ENCODE measurements at regions not wholly inside any gene's neighbourhood (a gene's known extent, or its start where the extent isn't known, plus 50 kb on each side); places are given as distances from the start of the nearest gene placed in this dataset.

DNA sequence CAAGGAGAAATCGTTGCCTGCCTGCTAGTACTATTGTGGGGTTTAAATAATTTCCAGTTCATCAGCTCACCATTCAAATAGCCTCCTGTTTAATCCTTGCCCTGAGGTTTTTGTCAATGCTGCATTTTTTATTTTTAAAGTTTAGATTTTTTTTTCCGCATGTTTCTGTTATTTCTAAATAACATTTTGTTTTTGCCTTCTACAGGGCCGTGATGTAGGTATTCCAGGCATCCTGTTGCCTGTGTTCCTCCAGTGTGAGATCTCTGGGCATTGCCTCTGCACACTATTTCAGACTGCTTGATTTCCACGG, 124.3 kb downstream of the HSD17B3 start:
- TF ChIP-seq, protein P1, sequence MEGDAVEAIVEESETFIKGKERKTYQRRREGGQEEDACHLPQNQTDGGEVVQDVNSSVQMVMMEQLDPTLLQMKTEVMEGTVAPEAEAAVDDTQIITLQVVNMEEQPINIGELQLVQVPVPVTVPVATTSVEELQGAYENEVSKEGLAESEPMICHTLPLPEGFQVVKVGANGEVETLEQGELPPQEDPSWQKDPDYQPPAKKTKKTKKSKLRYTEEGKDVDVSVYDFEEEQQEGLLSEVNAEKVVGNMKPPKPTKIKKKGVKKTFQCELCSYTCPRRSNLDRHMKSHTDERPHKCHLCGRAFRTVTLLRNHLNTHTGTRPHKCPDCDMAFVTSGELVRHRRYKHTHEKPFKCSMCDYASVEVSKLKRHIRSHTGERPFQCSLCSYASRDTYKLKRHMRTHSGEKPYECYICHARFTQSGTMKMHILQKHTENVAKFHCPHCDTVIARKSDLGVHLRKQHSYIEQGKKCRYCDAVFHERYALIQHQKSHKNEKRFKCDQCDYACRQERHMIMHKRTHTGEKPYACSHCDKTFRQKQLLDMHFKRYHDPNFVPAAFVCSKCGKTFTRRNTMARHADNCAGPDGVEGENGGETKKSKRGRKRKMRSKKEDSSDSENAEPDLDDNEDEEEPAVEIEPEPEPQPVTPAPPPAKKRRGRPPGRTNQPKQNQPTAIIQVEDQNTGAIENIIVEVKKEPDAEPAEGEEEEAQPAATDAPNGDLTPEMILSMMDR (optimal IDR thresholded peaks at IDR 0.05 in 1 of 3, IDR thresholded peaks at IDR 0.05 in 1 of 3, conservative IDR thresholded peaks at IDR 0.05 in 1 of 3; ENCODE audit: extremely low read depth in 1 of 3, insufficient read depth in 2 of 3, low read length in 3 of 3) = no peak
- TF ChIP-seq EZH2 (IDR thresholded peaks at IDR 0.05; ENCODE audit: low read length) = no peak

Data from keratinocyte (primary cell).